Choroid plexus epithelial cell (primary cell): ENCODE measurements at regions not wholly inside any gene's neighbourhood (a gene's known extent, or its start where the extent isn't known, plus 50 kb on each side); places are given as distances from the start of the nearest gene placed in this dataset.

Source experiments
- DNase-seq: peaks from one replicate; pipeline ENCODE4 v3.0.0-alpha.2; 2010; ENCODE audit warnings: low read depth
- H3K4me3 ChIP-seq: 2 replicates; pipeline ENCODE4 v1.5.1; 2011; ENCODE audit warnings: low read depth, mild to moderate bottlenecking, control low read depth, low read length, moderate library complexity
- TF ChIP-seq, protein P1 (sequence below): conservative IDR thresholded peaks from 2 replicates; pipeline ENCODE4 v1.5.1; 2011; ENCODE audit warnings: low read depth, mild to moderate bottlenecking, control low read depth, inconsistent platforms, low read length, moderate library complexity

DNA sequence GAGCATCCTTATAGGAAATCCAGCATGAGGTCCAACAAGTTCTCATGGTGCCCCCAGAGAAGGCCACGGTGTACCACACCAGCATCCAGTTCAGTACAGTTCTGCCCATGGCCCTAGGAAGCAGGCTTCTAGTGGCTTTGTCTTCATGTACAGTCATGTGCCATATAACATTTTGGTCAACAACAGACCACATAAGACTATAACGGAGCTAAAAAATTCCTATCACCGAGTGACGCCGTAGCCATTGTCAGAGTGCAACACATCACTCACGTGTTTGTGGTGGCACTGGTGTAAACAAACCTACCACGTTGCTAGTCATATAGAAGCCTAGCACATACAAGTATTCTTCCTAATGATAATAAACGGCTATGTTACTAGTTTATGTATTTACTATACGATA is 209.0 kb downstream of the ARRDC4 start:
- no peak for DNase-seq
- TF ChIP-seq, protein P1, sequence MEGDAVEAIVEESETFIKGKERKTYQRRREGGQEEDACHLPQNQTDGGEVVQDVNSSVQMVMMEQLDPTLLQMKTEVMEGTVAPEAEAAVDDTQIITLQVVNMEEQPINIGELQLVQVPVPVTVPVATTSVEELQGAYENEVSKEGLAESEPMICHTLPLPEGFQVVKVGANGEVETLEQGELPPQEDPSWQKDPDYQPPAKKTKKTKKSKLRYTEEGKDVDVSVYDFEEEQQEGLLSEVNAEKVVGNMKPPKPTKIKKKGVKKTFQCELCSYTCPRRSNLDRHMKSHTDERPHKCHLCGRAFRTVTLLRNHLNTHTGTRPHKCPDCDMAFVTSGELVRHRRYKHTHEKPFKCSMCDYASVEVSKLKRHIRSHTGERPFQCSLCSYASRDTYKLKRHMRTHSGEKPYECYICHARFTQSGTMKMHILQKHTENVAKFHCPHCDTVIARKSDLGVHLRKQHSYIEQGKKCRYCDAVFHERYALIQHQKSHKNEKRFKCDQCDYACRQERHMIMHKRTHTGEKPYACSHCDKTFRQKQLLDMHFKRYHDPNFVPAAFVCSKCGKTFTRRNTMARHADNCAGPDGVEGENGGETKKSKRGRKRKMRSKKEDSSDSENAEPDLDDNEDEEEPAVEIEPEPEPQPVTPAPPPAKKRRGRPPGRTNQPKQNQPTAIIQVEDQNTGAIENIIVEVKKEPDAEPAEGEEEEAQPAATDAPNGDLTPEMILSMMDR = no peak
- H3K4me3 ChIP-seq = no peak overlapping the region

DNA sequence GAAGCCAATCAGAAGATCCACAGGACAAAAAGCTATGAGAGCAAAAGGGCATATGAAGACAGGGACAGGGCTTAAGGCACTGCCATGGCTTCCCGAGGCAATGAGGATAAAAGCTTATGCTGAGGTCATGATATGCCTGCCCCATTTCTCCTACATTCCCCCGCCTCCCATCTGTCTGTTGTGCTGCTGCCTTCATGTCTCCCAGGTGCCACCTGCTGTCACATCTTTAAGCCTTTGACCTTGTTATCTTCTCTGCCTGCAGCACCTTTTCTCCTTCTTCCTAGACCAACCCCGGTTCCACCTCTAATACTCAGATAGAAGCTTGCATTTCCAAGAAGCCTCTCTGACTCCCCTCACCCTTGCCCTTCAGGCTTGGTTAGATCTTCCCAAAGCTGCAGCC is 213.8 kb downstream of the ARRDC4 start:
- no peak for DNase-seq
- TF ChIP-seq, protein P1 = no peak
- no peak overlapping the region for H3K4me3 ChIP-seq

DNA sequence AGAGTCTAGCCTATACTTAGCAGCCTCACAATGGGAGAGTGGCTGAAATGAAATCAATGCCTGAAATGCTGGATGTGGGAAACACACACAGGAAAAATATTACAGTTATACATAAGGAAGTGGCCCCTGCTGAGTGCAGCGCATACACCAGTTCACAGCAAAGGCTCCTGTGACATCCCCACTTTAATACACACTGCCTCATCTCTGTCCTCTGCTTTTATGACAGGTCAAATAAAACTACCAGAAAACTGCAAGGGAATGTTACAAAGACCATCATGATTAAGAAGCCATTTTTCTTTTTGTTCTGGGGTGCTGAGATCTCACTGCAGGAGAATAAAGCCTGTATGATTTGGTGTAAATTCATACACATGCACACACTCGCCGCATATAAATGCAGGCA is 214.3 kb downstream of the ARRDC4 start:
- no peak overlapping the region for H3K4me3 ChIP-seq
- no peak for DNase-seq
- TF ChIP-seq, protein P1 = no peak

DNA sequence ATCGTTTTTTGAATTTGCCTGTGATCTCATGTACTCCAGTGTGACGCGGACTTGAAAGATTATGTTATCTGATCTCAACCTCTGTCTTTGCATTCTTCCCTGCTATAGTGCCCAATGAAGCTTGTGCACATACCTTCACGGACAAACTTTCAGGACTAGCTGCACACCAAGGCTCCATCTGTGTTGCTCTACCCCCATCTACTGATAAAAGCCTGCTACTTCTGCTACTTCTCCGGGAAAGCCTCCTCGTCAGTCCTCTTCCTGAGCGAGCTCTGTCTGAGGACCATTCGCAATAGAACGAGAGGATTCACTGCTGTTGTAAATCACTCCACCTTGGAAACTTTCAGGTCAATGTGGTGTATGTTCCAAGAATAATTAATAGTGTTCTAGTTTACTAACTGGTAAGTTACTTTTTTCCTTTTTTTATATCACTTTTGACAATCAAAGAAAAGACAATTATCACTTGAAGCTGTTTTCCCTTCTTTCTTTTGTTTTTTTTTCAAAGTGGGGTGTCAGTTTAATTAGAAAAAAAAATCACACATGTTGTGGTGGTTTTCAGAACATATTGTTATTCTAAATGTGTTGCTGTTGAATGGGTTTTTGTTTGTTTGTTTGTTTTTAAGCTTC is 217.6 kb downstream of the ARRDC4 start:
- DNase-seq = peak; percentile 91
- no peak overlapping the region for H3K4me3 ChIP-seq
- TF ChIP-seq, protein P1 = peak; percentile 96

DNA sequence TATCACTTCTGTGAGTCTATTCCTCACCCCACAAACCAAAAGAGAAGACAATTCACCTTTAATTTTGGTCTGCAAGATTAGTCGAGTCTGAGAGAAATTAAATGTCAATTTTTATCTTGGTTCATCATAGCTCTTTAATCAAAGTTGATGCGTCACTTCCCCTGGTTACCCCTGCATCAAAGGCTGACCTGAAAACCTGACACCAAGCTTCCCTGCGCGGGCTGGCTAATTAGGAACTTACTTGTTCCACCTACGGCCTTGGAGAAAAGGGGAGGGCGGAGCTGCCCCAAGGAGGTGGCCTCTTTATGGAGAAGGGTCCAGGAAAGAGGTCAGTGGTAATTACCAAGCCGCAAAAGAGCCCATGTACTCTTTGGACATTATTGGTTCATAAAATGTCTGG is 218.4 kb downstream of the ARRDC4 start:
- no peak overlapping the region for H3K4me3 ChIP-seq
- TF ChIP-seq, protein P1 = no peak
- no peak for DNase-seq

DNA sequence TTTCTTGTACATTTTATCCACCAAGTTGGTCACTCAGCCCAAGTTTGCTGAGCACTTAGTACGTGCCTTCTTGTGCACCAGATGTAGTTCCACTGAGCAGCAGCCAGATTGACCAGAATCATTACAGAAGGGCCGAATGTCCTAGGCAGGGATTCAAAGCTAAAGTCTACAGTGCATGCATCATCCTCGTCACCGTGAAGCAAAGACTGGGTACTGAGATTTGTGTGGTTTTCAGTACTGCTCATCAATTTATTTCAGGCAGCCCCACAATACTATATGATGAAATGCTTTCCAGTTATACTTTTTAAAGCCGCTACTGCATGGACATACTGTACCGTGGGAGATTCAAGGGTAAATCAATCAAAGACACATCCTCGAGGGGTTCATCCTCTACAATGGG is 227.0 kb downstream of the ARRDC4 start:
- TF ChIP-seq, protein P1 = no peak
- no peak for DNase-seq
- H3K4me3 ChIP-seq = no peak overlapping the region

DNA sequence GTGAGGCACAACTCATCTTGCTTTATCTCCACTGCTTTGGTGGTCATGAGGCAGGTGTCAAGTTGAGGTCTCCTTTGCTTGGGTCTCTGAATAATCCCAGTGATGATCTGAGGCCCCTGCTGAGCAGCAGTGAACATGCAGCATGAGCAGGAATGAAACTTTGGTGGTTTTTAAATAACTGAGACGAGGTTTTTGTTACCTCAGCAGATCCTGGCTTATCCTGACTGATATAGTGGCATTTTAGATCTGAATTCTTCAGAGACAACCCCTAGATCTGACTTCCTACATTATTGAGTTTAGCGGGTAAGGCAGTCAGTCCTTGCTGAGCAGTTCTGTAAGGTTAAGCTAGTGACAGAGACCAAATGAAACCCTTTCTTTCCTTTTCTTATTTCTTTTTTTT is 230.4 kb downstream of the ARRDC4 start:
- TF ChIP-seq, protein P1 = no peak

More for the DNA sequence above, 230.4 kb downstream of the ARRDC4 start:
- H3K4me3 ChIP-seq = no peak overlapping the region
- no peak for DNase-seq
